HFFc6 (cell line): ENCODE measurements at regions not wholly inside any gene's neighbourhood (a gene's known extent, or its start where the extent isn't known, plus 50 kb on each side); places are given as distances from the start of the nearest gene placed in this dataset.

Source experiments
- DNase-seq: peaks from one replicate; pipeline ENCODE4 v3.0.0-alpha.2; 2018
- H3K27ac Mint-ChIP-seq: 2 replicates; pipeline ENCODE4 v1.8.0; 2020; ENCODE audit warnings: mild to moderate bottlenecking, mixed read lengths
- H3K27me3 Mint-ChIP-seq: 2 replicates; pipeline ENCODE4 v1.8.0; 2021; ENCODE audit warnings: mild to moderate bottlenecking, moderate library complexity, mixed read lengths; ENCODE audit not compliant: insufficient read depth
- H3K36me3 Mint-ChIP-seq: 2 replicates; pipeline ENCODE4 v1.8.0; 2021; ENCODE audit warnings: low read depth, mixed read lengths
- H3K4me1 Mint-ChIP-seq: 2 replicates; pipeline ENCODE4 v1.8.0; 2020; ENCODE audit warnings: low read depth, mixed read lengths
- H3K4me3 Mint-ChIP-seq: 2 replicates; pipeline ENCODE4 v1.8.0; 2020; ENCODE audit warnings: mild to moderate bottlenecking, moderate library complexity, mixed read lengths
- H3K9me3 Mint-ChIP-seq: 2 replicates; pipeline ENCODE4 v1.8.0; 2020; ENCODE audit warnings: mild to moderate bottlenecking, mixed read lengths
- TF ChIP-seq, protein P1 (sequence below): fragments of 200-600 bp; sonication (generic); IDR thresholded peaks from 2 replicates; pipeline ENCODE4 v1.5.0; 2021; ENCODE audit warnings: antibody characterized with exemption, mild to moderate bottlenecking

- Mint-ChIP-seq H3K4me3 (no peak overlapping the region), H3K9me3 (no peaks in the 10 kb centered on the region), H3K4me1 (peaks cover 20% of the 10 kb centered on the region), H3K27me3 (no peaks in the 10 kb centered on the region; the same call in 1 of the 2 replicates), H3K27ac (no peak overlapping the region), H3K36me3 (no peaks in the 10 kb centered on the region)
- TF ChIP-seq, protein P1, sequence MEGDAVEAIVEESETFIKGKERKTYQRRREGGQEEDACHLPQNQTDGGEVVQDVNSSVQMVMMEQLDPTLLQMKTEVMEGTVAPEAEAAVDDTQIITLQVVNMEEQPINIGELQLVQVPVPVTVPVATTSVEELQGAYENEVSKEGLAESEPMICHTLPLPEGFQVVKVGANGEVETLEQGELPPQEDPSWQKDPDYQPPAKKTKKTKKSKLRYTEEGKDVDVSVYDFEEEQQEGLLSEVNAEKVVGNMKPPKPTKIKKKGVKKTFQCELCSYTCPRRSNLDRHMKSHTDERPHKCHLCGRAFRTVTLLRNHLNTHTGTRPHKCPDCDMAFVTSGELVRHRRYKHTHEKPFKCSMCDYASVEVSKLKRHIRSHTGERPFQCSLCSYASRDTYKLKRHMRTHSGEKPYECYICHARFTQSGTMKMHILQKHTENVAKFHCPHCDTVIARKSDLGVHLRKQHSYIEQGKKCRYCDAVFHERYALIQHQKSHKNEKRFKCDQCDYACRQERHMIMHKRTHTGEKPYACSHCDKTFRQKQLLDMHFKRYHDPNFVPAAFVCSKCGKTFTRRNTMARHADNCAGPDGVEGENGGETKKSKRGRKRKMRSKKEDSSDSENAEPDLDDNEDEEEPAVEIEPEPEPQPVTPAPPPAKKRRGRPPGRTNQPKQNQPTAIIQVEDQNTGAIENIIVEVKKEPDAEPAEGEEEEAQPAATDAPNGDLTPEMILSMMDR = no peak
- no peak for DNase-seq
Observed at GRCh38 chr13:74300162-74300561, 166.0 kb upstream of the KLF12 start.

- H3K9me3 Mint-ChIP-seq = no peaks in the 10 kb centered on the region
- DNase-seq = no peak
- no peaks in the 10 kb centered on the region for H3K36me3 Mint-ChIP-seq
- no peak overlapping the region for H3K4me3 Mint-ChIP-seq
- TF ChIP-seq, protein P1 = no peak
- H3K27ac Mint-ChIP-seq = no peak overlapping the region
- H3K4me1 Mint-ChIP-seq = peaks cover 20% of the 10 kb centered on the region
- H3K27me3 Mint-ChIP-seq = no peaks in the 10 kb centered on the region; the same call in 1 of the 2 replicates
Observed at GRCh38 chr13:74299721-74300120, 165.5 kb upstream of the KLF12 start.

GRCh38 chr13:74298923-74299322 lies 164.7 kb upstream of the KLF12 start:
- H3K9me3 Mint-ChIP-seq = no peaks in the 10 kb centered on the region
- TF ChIP-seq, protein P1 = no peak
- H3K4me3 Mint-ChIP-seq = no peak overlapping the region
- H3K36me3 Mint-ChIP-seq = no peaks in the 10 kb centered on the region
- H3K27ac Mint-ChIP-seq = no peak overlapping the region
- peaks cover 20% of the 10 kb centered on the region for H3K4me1 Mint-ChIP-seq
- no peak for DNase-seq
- H3K27me3 Mint-ChIP-seq = no peaks in the 10 kb centered on the region; the same call in 1 of the 2 replicates

DNA sequence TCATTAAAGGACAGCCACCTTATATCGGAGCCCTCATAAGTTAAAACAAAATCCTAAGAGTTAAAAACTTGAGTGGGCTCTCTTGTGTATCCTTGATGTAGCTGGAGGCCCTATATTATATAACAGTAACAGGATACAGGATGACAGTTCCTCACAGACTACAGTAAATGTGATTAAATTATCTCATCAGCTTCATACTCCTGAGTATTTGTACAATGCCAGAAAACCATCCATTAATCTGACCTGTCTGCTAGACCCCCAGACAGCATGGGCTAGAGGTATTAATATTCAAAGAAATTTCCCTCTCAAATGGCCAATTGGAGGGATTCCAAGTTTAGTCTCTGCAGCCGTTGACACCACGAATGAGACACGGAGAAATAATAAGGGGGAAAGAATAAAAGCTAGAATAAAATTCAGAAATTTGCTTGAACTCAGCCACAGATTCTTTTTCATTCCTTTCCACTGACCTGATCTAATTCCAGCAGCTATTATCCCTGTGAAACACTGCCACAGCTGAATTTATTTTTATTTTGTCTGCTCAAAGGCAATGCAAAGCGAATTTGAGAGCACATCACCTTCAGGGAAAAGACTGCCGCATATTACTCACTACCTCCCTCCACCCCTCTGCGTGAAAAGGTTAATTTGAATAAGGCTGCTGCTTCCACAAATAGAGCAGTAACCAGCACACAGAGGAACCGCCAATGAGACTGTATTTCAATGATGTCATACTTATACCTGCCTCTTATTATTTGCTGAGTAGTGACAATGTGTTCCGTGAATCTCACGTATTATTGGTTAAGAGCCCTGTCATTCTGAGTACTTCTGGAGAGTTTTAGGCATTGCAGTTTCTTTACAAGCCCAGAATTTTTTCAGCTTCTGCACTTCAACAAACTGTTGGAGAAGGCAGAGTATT lies 155.9 kb upstream of the KLF12 start:
- TF ChIP-seq, protein P1 = no peak
- H3K4me1 Mint-ChIP-seq = peaks cover 50% of the 10 kb centered on the region
- no peaks in the 10 kb centered on the region for H3K36me3 Mint-ChIP-seq
- H3K4me3 Mint-ChIP-seq = no peak overlapping the region
- peaks cover 1% of the 10 kb centered on the region; the same call in 1 of the 2 replicates for H3K27me3 Mint-ChIP-seq
- no peak overlapping the region for H3K27ac Mint-ChIP-seq
- no peaks in the 10 kb centered on the region for H3K9me3 Mint-ChIP-seq
- peak; percentile 74 for DNase-seq

GRCh38 chr13:74289107-74289506 lies 154.9 kb upstream of the KLF12 start:
- peaks cover 1% of the 10 kb centered on the region; the same call in 1 of the 2 replicates for H3K27me3 Mint-ChIP-seq
- TF ChIP-seq, protein P1 = no peak
- H3K36me3 Mint-ChIP-seq = no peaks in the 10 kb centered on the region
- no peak for DNase-seq
- no peaks in the 10 kb centered on the region for H3K9me3 Mint-ChIP-seq
- H3K27ac Mint-ChIP-seq = no peak overlapping the region
- H3K4me3 Mint-ChIP-seq = no peak overlapping the region
- peaks cover 50% of the 10 kb centered on the region for H3K4me1 Mint-ChIP-seq
